Coronary artery (tissue), 2 donors: ENCODE measurements at regions not wholly inside any gene's neighbourhood (a gene's known extent, or its start where the extent isn't known, plus 50 kb on each side); places are given as distances from the start of the nearest gene placed in this dataset.

Source experiments
- DNase-seq: peaks from one replicate; pipeline ENCODE4 v3.0.0-alpha.2; 2017; ENCODE audit warnings: low spot score
- H3K27ac ChIP-seq, 2 donors: fragments of 200-600 bp; sonication (generic); one replicate each; pipeline ENCODE4 v1.5.1; 2016 to 2019
- H3K4me3 ChIP-seq: fragments of 200-600 bp; sonication (generic); 2 replicates; pipeline ENCODE4 v1.5.1; 2016; ENCODE audit warnings: mild to moderate bottlenecking, moderate library complexity
- TF ChIP-seq, protein P1 (sequence below): fragments of 200-600 bp; sonication (generic); IDR thresholded peaks from one replicate; pipeline ENCODE4 v1.5.1; 2019; ENCODE audit warnings: antibody characterized with exemption

DNA sequence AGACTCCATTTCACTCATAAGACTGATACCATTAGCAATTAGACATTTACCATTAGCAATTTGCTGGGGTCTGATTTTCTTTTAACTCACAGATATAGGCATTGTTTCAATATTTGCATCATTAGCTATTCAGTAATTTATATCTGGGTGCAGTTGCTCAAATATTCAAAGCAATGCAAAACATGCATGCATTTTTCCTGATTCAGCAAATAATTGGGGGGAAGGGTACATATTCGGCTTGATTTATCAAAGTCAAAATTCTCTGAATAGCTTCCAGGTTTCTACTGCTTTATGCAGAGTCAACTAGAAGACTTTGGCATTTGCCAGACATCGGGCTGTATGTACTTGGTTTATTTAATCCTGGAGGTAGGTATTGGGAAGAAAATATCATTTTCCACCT is 315.6 kb upstream of the NR2F2 start:
- no peak overlapping the region for H3K4me3 ChIP-seq
- TF ChIP-seq, protein P1, sequence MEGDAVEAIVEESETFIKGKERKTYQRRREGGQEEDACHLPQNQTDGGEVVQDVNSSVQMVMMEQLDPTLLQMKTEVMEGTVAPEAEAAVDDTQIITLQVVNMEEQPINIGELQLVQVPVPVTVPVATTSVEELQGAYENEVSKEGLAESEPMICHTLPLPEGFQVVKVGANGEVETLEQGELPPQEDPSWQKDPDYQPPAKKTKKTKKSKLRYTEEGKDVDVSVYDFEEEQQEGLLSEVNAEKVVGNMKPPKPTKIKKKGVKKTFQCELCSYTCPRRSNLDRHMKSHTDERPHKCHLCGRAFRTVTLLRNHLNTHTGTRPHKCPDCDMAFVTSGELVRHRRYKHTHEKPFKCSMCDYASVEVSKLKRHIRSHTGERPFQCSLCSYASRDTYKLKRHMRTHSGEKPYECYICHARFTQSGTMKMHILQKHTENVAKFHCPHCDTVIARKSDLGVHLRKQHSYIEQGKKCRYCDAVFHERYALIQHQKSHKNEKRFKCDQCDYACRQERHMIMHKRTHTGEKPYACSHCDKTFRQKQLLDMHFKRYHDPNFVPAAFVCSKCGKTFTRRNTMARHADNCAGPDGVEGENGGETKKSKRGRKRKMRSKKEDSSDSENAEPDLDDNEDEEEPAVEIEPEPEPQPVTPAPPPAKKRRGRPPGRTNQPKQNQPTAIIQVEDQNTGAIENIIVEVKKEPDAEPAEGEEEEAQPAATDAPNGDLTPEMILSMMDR = no peak
- no peak overlapping the region for H3K27ac ChIP-seq
- no peak for DNase-seq

DNA sequence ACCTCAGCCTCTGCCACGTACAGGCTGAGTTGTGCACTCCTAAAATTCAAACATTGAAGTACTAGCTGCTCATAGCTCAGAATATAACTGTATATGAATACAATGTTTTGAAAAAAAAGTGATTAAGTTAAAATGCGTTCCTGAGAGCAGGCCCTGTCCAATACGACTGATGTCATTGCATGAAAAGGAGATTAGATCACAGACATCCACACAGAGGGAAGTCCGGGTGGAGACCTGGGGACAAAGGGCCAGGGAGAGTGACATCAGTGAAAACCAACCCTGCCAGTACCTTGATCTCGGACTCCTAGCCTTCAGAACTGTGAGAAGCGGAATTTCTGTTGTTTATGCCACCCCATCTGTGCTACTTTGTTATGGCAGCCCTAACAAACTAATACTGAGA is 311.4 kb upstream of the NR2F2 start:
- DNase-seq = no peak
- Histone ChIP-seq H3K27ac (no peak overlapping the region), H3K4me3 (no peak overlapping the region)
- TF ChIP-seq, protein P1 = no peak

DNA sequence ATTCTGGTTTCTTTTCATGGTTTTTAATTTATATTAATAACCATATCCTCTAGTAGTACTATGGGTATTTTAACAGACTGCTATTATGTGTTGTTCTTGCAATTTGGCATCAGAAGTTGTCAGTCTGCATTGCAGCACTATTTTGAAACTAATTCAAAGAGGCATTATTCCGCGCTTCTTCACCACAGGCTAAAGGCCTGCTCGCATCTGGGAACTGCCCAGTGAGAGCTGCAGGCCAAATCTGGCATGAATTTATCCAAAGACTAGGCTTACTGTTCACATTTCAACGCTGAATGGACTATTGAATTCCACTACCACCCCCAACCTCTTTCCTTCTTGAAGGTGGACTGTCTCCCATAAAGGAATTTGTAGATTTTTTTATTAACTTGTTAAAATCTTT is 310.4 kb upstream of the NR2F2 start:
- TF ChIP-seq, protein P1 = no peak
- Histone ChIP-seq H3K27ac (no peak overlapping the region), H3K4me3 (no peak overlapping the region)
- DNase-seq = no peak

DNA sequence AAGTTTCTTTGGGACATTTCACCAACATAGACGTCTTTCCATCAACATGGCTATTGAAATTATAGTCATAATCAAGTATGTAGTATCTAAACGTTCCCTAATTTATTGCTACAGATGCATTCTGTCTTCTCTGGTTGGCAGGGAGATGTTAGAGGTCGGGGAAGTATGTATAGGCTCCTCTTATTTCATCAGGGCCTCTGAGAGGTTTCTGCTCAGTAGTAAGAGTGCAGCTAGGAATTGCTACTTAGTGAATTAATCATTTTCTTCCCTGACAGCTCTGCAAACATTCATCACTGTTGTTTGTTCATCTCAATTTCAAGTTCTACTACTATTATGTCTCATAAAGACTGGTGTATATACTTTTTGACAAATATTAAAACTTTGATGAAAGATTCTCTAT is 309.7 kb upstream of the NR2F2 start:
- Histone ChIP-seq H3K4me3 (no peak overlapping the region), H3K27ac (no peak overlapping the region)
- TF ChIP-seq, protein P1 = no peak
- DNase-seq = no peak

DNA sequence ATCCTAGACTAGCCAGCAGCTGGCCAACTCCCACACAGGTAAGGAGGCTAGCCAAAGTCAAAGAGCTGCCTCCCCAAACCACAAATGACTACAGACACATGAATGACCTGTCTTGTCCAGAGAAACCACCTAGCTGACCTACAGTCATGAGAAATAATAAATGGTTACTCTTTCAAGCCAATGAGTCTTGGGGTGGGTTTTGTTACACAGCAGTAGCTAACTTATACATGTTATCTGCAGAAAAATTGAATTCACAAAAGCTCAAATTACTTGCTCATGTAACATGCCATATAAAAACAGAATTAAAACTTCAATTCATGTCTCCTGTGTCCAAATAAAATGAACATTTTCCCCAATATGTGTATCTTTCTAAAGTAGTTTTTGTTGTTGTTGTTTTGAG is 307.4 kb upstream of the NR2F2 start:
- no peak overlapping the region for H3K4me3 ChIP-seq
- H3K27ac ChIP-seq = no peak overlapping the region
- no peak for DNase-seq
- TF ChIP-seq, protein P1 = no peak

DNA sequence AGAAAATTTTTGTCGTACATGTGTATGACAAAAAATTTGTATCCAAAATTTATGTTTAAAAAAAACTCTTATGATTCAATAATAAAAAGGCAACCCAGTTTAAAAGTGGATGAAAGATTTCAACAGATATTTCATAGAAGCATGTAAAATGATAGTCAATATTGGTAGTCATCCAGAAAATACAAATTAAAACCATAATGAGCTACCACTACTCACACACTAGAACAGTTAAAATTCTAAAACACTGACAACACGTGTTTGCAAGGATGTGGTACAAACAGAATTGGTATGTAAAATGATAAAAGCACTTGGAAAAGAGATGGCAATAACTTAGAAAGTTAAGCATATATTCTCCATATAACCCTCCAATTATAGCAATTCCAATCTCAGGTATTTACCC is 303.0 kb upstream of the NR2F2 start:
- DNase-seq = no peak
- H3K27ac ChIP-seq = no peak overlapping the region
- TF ChIP-seq, protein P1 = no peak
- H3K4me3 ChIP-seq = no peak overlapping the region

DNA sequence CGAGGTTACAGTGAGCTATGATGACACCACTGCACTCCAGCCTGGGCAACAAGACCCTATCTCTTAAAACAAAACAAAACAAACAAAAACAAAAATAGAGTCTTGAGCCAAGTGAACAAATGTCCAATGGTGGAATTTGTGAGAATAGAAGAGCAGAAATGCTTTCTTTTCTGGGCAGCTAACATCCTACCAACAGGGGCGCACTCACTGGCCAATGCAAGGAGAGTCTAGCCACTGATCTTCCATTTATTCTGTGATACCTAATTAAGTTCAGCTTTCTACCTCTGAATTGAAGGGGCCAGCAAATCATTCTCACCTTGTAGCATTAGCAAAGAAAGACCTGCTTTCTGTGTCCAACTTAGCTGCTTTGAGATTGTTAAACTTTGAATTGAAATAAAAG is 301.9 kb upstream of the NR2F2 start:
- no peak for DNase-seq
- TF ChIP-seq, protein P1 = no peak
- Histone ChIP-seq H3K27ac (no peak overlapping the region), H3K4me3 (no peak overlapping the region)
